HEK293 (cell line): ENCODE measurements at regions not wholly inside any gene's neighbourhood (a gene's known extent, or its start where the extent isn't known, plus 50 kb on each side); places are given as distances from the start of the nearest gene placed in this dataset.

Experiments
- GLIS1 ChIP-seq: fragments of 450-650 bp; formaldehyde crosslinking; IDR thresholded peaks from 2 replicates; pipeline ENCODE4 v1.5.1; 2016; ENCODE audit warnings: missing biosample characterization, missing genetic modification characterization
- PRDM2 ChIP-seq: fragments of 450-650 bp; formaldehyde crosslinking; IDR thresholded peaks from 2 replicates; pipeline ENCODE4 v1.5.1; 2016; ENCODE audit warnings: missing biosample characterization, missing genetic modification characterization, borderline replicate concordance
- ZBTB6 ChIP-seq: fragments of 450-650 bp; formaldehyde crosslinking; IDR thresholded peaks from 2 replicates; pipeline ENCODE4 v1.5.1; 2017; ENCODE audit warnings: missing biosample characterization, missing genetic modification characterization

- TF ChIP-seq GLIS1, result no peak
- TF ChIP-seq ZBTB6, result no peak
- no peak for TF ChIP-seq PRDM2 (tag by site-specific recombination)
Observed at GRCh38 chr1:172928412-172928811, 122.3 kb downstream of the TNFSF18 start.
